Limb (tissue), 2 donors: ENCODE measurements at regions not wholly inside any gene's neighbourhood (a gene's known extent, or its start where the extent isn't known, plus 50 kb on each side); places are given as distances from the start of the nearest gene placed in this dataset.
"Not testable (repeated sequence)": the region's sequence is repeated elsewhere in the genome, so short reads cannot be mapped to it uniquely, and the experiment has no call there.

Experiments
- DNase-seq, 2 donors: peaks; one replicate each; pipeline ENCODE4 v3.0.0-alpha.2; 2016; ENCODE audit errors: extremely low spot score in 2 of 2

DNA sequence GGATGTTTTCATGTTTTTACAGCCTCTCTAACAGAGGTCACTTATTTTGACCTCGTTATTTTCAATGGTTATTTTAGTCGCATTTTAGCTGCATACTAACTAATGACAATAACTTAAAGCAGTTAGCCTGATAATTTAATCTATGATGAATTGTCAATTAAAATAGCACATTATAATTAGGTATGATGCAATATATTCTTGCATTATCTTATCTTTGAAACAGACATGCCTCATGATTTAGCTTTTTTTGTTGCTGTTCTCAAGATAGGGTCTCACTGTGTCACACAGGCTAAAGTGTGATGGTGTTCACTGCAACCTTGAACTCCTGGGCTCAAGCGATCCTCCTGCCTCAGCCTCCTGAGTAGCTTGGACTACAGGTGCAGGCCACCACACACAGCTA, 126.4 kb downstream of the KBTBD2 start:
- no peak for DNase-seq

DNA sequence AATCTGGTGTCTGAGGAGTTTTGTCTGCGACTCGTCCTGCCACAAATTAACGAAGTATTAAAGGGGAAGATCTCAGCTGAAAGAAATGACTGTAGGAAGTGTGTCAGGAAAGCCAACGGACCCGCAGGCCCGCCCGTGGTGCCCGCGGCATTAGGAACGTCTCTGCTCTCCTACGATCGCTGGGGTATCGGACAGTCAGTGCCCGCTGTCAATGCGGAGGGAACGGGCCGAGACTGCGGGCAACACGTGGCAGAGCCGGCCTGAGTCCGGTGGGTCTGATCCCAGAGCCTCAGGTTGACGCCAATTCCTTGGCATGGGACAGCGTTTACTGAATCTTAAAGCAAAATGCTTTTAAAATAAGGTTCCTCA, 128.7 kb downstream of the KBTBD2 start:
- peak in 1 of 2 donors; percentile 49 for DNase-seq

DNA sequence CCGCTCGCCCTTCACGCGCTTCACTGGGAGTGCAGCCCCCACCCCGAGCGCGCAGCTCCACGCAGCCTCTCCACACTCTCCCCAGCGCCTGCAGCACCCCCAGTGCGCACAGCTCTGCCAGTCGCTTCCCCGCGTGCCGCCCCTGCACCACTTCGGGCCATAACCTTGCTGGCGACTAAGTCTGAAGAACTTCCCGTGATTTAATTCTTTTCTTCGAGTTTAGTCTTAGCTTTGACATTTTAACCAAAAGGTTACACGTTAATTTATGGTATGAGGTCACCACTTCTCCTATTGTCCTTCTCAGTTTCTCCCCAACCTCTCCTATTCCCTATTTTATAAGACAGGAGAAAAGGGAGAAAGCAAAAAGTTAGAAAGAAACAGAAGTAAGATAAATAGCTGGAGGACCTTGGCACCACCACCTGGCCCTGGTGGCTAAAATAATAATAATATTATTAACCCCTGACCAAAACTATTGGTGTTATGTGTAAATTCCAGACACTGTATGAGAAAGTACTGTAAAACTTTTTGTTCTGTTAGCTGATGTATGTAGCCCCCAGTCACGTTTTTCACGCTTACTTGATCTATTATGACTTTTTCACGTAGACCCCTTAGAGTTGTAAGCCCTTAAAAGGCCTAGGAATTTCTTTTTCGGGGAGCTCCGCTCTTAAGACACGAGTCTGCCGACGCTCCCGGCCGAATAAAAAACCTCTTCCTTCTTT, 129.2 kb downstream of the KBTBD2 start:
- DNase-seq = not testable (repeated sequence)

DNA sequence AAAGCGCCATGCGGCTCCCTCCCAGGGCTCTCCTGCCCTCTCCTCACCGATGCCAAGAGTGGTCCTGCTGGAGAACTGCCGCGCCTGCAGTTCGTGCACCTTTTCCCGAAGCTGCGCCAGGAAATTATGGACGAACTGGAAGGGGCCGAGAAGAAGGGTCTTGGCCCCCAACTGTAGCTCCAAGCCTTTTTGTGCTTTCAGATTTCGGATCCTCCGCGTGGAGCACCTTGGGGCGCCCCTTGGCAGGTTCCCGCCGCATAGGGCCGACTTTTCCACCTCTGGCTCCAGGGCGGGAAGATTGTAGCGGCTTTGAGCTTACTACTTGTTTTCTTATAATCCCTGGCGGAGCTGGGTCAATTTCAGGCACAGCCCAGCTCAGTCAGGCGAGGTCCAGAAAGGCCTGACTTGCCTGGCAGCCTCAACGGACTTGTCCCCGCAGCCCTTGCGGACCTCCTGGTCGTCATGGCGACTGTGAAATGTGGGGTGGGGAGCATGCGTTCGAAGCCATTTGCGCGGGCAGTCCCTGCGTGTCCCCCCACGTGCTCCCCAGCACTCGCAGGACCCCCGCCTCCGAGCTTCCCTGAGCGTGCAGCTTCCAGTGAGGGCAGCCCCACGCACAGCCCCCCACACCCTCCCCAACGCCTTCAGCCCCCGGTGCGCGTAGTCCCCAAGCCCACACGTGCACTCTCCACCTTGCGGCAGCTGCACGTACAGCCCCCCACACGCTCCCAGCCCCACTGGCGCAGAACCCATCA, 129.9 kb downstream of the KBTBD2 start:
- peak in 1 of 2 donors; percentile 53 for DNase-seq

DNA sequence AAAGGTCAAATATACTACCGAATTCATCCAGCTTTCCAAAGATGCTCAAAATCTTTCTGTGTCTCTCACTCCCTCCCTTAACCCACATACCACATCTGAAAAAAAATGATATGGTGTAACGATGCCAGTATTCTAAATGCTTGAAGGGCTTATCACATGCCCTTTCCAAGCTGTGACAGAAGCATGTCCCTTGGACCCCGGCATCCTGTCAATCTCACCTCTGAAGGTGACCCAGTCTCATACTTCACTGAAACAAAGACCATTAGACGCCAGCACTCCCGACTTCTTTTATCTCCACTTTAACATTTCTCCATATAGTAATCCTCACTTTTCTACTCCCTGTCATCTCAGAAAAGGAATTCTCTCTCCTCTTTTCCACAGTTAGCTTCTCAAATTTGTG, 130.8 kb downstream of the KBTBD2 start:
- not testable (repeated sequence) for DNase-seq

DNA sequence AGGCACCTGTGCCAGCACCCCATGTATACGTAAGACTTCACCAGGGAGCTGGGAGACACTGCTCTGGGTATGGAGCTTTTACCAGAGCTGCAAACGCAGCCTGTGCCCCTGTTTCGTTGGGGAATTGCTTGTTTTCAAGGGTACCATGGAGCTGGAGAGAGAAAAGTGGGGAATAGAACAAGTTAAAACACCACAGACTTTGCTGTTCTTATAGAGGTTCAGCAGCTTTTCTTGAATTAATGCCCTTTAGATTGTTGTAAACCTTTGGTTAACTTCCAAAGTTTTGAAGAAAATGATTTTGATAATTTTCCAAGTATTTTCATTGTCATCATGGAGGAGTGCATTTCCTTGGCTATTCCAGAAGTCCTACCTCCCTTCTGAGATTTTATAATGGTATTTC, 131.7 kb downstream of the KBTBD2 start:
- not testable (repeated sequence) for DNase-seq

DNA sequence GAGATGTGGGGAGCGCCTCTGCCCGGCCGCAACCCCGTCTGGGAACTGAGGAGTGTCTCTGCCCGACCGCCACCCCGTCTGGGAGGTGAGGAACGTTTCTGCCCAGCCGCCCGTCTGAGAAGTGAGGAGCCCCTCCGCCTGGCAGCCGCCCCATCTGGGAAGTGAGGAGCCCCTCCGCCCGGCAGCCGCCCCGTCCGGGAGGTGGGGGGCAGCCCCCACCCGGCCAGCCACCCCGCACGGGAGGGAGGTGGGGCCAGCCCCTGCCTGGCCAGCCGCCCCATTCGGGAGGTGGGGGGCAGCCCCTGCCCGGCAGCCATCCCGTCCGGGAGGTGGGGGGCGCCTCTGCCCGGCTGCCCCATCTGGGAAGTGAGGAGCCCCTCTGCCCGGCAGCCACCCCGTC, 137.7 kb downstream of the KBTBD2 start:
- DNase-seq = not testable (repeated sequence)

DNA sequence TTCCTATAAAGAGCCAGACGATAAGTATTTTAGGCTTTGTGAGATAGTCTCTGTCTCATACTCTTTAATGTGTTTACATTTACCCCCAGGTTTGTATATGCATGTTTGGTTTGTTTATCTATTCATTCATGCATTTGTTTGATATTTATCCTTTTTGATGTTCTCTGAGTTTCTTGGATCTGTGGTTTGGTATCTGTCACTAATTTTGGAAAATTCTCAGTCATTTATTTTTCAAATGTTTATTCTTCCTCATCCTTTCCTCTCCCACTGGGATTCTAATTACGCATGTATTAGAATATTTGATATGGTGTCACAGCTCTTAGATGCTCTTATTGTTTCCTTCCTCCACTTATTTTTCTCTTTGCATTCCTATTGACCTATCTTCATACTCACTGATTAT, 143.2 kb downstream of the KBTBD2 start:
- not testable (repeated sequence) for DNase-seq

DNA sequence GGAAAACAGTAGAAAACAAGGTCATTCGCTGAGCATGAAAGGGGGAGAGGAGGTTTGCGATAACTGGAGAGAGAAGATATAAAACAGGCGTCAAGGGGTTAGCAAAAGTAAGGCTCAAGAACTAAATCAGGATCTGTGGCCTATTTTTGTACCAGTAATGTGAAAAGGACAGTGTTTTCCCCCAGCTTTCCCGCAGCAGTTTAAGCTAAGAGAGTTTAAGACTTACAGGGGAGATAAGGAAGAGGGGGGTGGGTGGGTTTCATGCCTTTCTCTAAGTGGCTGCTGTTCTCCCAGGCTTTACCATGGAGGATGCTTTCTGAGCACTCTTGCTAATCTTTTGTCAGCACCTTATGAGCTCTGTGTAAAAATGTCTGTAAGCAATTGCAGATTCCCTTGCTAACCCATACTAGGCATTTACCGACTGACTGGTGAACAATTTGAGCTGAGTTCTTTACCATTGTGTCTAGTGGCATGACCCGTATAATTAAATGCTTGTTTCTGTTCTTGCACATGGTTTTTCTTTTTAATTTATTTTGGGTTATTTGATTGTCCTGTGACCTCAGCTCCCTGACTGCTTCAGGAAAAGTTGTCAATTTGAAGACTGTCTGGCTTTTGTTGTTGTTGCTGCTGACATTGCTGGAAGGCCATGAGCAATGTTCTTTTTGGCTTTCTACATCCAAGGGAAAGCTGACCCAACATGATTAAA, 144.0 kb downstream of the KBTBD2 start:
- not testable (repeated sequence) for DNase-seq

DNA sequence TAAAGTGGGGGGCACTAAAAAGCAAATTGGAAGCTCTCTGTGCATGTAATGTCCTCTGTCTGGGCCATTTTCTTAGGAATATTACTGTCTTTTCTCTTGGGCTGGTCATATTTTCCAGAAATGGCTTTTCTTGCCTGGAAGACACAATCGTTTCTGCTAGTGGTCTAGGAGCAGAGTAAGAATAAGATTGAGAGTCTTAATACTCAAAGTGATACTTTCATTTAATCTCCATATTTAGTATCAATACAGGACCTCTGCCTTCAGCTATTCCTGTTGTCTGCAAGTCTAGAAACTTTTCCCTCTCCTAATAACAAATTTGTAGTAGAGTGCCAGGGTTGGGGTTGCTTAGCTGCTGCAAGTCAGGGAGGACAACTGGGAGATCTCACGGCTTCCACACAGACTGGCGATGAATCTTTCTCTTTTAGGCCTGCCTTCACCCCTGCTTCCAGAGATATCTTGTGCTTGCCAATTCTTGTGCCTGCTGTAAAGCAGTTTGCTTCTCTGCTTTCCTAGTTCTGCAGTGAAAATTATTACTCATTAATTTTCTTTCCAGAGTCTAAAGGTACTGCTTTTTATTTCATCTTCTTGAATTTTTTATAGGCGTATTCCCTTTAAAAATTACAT, 149.6 kb downstream of the KBTBD2 start:
- not testable (repeated sequence) for DNase-seq

DNA sequence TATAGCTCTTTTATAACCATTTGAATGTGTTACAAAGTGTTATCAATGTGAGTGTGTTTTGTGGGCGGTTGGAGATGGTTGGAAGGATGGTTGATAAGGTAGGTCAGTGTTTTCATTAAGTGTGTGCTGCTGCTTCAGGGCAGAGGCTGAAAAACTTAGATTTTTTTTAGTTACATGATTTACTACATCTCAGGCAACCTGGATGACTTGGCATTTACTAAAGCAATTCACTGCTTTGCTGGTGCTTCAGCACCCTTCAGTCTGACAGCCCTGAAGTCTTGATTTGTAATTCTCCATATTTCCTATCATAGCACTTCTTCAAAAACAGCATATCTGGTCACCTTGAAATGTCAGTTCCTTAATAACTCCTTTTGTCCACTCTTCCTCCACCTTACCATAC, 151.8 kb downstream of the KBTBD2 start:
- not testable (repeated sequence) for DNase-seq

DNA sequence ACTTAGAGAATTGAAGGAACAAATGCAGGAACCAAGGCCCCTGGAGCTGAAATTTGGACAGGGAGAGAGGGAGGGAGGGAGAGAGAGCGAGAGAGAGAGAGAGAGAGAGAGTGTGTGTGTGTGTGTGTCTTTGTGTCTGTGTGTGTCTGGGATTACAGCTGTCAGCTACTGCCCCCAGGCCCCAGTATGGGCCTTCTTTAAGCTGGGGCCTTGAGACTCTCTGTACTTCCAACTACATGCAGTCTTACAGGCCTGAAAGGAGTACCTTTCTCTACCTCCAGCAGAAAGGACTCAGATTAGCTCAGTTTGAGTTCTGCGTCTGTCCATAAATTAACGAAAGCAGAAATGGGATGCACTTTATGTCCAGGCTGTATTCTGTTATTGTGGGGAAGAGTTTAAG, 153.2 kb downstream of the KBTBD2 start:
- not testable (repeated sequence) for DNase-seq

DNA sequence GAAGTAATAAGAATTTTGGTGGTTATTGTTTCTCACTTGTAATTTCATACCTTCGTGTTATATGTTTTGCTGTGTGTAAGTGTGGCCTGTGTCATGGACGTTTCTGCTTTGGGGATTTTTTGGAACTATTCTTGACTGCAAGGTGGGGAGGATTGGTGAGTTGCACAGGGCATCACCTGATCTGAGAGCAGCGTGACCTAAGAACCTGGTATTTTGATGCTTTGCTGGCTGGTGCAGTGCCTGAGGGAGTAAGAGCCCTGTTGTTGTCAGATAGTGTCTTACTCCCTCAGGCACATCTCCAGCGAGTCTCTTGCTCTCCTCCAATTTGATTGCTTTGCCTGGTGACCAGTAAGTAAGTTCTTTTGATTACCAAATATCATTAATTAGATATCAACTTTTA, 158.8 kb downstream of the KBTBD2 start:
- not testable (repeated sequence) for DNase-seq

DNA sequence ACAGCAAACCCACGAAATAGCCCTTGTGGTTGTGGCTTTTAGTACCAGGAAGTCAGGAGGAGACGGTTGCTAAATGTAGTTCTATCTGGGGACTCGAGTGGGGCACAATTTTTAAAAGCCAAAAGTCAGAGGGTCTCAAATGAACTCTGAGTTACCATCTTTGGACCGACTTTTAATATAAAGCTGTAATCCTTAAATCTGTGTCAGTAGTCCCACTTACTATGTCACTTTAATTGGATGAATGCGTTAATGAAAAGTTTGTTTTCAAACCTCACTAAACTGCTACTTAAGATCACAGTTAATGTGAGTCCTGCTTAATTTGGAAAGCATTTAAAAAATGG, 162.3 kb downstream of the KBTBD2 start:
- DNase-seq = not testable (repeated sequence)

DNA sequence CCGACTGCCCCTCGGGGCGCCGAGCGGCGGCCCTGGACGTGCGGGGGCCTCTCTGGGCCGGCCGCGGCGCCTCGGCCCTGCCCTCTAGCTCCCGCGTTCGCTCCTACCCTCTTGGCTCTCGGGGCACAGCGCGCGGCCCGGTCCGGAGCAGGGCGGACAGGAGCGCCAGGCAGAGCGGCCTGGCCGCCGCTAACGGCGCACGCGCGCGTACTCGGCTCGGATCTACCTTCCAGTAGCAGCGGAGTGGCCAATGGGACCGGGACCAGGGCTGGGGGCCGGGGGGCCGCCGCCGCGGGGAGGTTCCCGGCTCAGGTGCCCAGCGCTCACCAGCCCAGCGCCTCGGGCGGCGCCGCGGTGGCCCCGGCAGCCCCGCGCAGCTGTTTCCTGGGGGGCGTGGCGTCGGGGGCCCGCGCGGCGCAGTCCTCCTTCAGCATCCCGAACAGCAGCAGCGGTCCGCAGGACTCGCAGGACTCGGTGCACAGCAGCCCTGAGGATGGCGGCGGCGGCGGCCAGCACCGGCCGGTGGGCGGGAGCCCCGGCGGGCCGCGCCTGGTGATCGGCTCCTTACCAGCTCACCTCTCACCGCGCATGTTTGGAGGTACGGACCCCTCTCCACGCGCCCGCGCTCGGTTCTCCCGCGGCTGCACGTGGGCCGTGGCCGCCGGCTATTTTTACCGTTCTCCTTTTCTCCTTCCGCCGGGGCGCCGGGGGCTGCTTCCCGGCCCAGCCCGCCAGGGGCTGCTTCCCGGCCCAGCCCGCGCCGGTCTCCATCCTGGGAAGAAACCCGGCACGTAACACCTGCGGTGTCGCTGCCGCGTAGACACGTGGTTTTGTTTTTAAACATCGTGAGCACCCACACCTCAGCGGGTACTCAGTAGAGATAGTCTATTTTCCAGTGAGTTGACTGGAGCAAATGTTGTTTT, 162.9 kb downstream of the KBTBD2 start:
- DNase-seq = peak; percentile 66 to 85

DNA sequence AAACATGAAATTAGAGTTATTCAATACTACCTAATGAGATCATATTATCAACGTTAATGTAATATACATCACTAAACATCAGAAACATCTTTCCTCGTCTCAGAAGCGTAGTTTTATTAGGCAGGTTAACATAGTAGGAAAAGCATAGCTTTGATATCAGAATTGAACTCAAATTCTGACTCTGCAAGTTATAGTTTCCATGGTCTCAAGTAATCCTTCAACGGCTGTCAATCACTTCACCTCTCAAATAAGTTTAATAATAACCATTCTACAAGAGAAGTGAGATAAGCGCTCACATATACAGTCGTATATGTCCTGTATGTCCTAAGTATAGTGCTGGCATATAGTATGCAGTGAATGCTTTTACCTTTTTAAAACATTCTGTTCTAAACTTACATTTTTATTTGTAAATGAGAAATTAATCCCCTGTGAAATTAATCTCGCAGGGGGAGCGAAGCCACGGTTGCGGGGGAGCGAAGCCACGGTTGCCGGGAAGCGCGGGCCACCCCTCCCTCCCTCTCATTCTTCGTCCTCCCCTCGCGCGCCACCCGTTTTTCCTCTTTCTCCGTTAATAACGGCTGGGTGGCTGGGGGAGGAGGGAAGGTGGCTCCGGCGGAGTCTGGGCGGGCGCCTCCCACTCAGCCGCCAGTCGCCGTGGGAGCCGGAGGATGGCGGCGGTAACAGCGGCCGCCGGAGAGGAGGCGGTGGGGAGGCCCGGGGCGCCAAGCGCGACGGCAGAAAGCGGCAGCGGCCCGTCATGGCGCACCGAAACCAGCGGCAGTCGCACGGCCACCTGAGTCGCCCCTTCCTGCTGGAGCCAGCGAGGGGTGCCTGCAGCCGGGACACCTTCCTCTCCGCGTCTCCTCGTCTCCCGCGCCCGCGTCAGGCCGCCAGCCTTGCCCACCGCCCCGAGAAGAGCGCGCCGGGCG, 163.8 kb downstream of the KBTBD2 start:
- DNase-seq = peak; percentile 25 to 79

DNA sequence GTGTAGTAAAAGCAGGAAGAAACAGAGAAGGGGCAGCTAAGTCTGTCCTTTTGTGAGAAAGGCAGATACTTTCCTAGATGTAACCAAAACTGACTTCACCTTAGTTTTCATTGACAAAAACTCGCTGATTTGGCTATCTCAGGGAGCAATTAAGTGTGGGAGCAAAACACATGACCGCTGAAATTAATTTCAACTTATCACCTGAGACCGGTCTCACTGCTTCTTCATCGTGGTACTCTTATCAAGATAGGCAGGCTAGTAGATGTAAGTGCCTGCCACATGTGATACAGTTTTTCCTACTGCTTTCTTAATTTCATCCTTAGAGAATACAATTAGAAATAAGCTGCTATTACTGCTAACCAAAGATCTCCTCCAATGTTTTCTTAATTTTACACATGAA, 168.7 kb downstream of the KBTBD2 start:
- not testable (repeated sequence) for DNase-seq

DNA sequence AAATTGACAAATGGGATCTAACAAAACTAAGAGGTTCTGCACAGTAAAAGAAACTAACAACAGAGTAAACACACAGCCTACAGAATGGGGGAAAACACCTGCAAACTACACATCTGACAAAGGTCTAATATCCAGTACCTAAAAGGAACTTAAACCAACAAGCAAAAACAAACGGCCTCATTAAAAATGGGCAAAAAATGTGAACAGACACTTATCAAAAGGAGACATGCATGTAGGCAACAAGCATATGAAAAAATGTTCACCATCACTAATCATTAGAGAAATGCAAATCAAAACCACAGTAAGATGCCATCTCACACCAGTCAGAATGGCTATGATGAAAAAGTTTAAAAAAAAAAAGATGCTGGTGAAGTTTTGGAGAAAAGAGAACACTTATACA, 197.4 kb downstream of the KBTBD2 start:
- DNase-seq = no peak

DNA sequence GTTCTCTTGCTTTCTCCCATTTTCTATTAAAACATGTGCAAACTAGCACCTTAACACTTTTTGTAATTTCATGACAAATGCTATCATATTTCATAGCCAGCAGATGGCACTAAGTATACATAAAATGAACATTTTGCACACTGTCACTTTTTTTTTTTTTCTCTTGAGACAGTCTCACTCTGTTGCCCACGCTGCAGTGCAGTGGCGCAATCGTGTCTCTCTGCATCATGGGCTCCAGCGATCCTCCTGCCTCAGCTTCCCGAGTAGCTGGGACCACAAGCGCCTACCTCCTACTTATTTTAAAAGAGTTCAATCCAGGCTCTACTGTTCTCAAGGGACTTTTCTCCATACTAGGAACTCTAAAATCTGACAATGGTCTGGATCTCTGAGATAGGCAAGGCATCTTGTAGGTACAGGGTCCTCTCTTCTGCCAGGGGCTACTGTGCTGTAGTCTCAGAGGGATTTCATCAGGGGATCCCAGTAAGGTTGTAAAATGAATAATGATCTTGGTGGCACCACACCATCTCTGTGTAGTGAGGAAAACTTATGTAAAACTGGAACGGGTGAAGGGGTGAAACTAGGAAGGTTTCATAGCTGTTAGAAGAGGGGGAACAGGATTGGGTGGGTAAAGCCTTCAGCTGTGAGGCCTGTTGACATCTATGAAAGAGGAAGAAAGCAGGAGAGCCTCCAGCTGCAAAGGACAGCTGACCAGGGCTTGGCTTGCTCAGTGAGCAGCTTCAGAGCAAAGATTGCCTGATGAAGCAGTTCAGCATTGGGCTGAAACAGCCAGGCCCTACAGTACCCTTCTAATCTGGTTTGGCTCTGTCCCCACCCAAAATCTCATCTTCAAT, 196.9 kb downstream of the AVL9 start:
- DNase-seq = not testable (repeated sequence)
